ENCODE measurements at regions not wholly inside any gene's neighbourhood (a gene's known extent, or its start where the extent isn't known, plus 50 kb on each side); places are given as distances from the start of the nearest gene placed in this dataset.
A peak's percentile ranks its signal among the peaks of the same experiment; 100 is the strongest.
"Not testable (repeated sequence)": the region's sequence is repeated elsewhere in the genome, so short reads cannot be mapped to it uniquely, and the experiment has no call there.

DNA sequence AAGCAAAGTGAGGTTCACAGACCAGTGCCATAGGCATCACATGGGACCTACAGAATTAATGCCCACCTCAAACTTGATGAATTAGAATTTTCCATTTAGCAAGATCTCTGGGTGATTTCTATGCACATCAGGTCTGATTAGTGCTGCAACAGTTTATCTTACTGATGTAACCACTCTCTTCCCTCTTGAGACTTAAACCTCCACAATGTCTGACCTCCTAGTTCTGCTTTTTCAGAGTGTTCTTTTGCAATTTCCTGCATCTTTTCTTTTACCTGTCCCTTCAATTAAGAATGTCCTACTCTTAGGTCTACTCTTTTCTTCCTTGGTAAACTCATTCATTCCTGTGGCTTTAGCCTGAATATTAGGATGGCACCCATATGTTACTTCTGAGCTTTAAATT lies 615.3 kb downstream of the TFAP2A start:
- ATAC-seq, result no peak

DNA sequence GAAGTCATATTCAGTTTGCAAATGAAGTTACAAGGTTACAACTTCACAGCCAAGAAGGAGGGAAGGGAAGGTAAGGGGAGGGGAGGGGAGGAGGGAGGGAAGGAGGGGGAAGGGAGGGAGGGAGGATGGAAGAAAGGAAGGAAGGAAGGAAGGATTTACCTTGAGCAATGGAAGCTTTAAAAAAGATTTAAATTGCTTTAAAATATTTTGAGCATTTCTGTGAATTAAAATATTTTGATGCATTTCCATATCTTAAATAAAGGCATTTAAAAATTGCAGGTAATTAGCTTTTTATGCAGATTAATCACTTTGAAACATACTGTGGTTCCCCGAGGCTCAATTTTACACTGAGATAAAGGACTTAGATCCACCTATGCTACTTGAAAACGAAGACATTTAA lies 618.0 kb downstream of the TFAP2A start:
- intact Hi-C loops (cut with DNase I), result no loop called here
- no peak for ATAC-seq

More for the DNA sequence above, 615.3 kb downstream of the TFAP2A start:
- intact Hi-C loops (cut with DNase I), result no loop called here
- DNase-seq, result no peak

DNA sequence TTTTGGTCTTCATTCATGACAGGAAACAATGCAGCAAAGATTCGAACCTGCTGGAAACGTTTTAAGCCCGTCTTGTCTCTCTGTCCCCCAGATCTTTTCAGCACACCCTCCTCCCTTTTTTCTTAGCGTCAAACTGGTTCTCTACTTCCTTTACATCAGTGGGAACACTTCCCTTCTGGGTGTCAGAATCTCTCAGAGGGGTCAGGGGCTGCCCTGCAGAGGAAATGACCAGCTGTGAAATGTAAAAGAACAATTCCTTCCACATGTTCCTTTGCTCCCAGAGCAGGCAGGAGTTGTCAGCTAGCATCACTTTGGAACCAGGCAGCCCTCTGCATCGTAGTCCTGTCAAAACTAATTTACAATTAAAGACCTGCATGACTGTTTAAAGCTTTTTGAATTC lies 619.0 kb downstream of the TFAP2A start:
- intact Hi-C loops (cut with DNase I), result no loop called here
- no peak for DNase-seq
- no peak for ATAC-seq

More for the DNA sequence above, 618.0 kb downstream of the TFAP2A start:
- no peak for DNase-seq

DNA sequence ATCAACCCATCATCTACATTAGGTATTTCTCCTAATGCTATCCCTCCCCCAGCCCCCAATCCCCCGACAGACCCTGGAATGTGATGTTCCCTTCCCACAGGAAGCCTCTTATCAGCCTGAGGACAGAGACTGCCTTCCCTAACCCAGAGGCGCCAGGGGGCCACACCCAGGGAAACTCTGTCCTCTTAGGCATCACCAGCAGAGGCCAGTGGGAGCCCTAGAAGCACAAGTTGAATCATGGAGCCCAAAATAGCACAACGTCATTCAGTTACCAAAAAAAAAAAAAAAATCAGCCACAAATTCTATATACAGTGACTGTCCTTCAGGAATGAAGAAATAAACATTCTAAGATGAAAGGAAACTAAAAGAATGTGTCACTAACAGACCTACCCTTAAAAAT lies 625.7 kb downstream of the TFAP2A start:
- DNase-seq (no peak), ATAC-seq (no peak)
- intact Hi-C loops (cut with DNase I), result no loop called here

DNA sequence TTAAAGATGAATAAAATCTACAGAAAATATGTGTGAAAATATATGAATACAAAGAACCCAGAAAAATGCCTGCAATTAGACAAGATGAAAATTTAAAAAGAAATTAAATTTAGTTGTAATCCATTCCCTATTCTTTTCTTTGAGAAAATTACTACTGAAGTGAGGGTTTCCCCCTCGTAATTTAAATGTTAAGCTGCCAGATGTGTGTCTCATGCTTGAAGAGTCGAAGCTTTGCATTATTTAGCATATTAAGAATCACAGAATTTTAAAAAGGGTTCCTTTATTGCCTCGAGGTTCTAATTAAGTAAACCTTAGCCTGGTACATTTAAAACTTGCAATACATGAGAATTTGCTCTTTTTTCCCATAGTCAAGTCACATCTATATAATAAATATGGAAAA lies 630.1 kb downstream of the TFAP2A start:
- no peak for ATAC-seq
- intact Hi-C loops (cut with DNase I), result no loop called here
- DNase-seq, result no peak

DNA sequence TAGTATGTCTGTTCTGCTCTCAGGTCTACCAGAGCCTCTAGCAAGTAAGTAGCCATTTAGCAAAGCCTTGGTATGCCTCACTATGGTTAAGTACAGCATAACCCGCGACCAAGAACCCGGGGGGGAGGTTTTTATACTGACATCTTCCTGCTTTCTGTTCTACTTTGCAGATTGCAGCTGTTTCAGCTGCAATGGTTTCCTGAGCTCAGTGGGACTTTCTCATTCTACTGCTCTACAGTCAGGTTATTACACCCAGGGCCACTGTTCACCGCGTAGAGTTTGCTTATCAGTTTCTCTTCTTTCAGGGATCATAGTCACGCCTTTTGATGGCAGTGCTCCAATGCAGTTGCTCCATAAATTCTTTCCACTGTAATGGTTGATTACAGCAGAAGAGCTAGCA lies 631.3 kb downstream of the TFAP2A start:
- intact Hi-C loops (cut with DNase I), result no loop called here
- ATAC-seq (peak in 1 of 2 donors; percentile 23), DNase-seq (no peak)

DNA sequence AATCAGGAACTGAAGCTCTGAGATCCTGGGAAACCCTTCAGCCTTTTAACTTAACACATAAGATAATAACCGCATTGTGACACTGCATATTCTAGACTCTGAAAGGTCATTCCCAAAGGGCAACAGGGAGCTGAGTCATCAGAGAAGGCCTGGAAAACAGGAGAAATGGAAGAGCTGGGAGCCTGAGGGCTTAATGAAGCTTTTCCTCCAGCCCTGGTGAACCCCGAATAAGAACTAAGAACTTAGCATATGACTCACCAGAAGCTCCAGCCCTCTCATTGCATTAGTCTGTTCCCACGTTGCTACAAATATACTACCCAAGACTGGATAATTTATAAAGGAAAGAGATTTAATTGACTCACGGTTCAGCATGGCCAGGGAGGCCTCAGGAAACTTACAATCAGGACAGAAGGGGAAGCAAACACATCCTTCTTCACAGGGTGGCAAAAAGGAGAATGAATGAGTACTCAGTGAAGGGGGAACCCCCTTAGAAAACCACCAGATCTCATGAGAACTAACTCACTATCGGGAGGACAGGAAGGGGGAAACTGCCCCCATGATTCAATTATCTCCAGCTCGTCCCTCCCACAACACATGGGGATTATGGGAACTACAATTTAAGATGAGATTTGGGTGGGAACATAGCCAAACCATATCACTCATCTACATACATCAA lies 648.5 kb downstream of the TFAP2A start:
- ATAC-seq (no peak), DNase-seq (no peak)
- intact Hi-C loops (cut with DNase I), result no loop called here

DNA sequence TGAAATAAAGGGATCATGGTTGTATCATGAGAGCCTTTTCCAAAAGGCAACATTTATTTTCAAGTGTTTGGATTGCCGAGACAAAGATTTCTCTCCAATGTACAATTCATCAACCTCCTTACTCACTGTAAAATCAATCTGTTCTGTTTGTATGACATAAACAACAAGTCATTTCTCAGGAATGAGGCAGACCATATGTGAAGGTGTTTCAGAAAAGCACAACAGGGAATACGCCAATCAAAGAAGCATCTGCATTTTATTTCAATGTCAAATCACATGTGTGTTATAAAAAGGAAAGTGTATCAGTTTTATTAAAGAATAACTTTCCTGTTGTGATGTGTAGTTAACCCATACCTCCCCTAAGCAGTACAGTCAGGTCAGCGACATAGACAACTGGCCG lies 653.7 kb downstream of the TFAP2A start:
- intact Hi-C loops (cut with DNase I), result no loop called here

DNA sequence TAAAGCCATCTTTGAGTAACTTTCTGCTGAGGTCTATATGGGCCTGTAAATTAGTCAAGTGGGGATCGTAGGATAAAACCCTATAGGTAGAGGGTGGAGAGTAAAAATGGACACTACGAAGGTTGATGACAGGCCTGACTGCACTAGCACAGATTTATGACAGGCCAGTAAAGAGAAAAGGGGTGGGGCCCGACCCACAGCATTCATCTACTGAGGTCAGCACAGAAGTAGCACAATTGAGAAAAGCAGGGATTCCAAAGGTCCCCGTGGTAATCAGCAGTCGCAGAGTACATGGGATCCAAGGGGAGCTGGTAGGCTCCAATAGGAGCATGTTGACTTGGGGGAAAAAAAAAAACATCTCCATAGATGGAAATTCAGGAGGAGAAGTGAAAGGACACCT lies 660.4 kb downstream of the TFAP2A start:
- DNase-seq (no peak), ATAC-seq (no peak)
- intact Hi-C loops (cut with DNase I), result no loop called here

More for the DNA sequence above, 653.7 kb downstream of the TFAP2A start:
- DNase-seq (no peak), ATAC-seq (no peak)

DNA sequence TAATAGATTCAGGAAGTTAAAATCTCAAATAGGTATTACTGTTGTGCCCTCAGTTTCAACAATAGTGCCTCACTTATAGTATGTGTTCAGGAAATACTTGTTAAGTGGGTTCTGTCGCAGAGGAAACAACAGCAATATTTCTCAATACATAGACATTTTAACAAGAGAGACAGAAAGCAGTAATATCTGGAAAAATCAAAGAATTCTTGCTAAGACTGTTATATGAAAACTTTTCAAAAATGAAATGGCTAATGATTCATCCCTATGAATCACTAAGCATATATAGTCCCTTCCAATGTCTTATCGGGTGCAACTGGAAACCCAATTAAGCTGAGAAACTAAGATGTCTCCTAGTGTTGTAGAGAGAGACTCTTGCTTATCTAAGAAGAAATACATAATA lies 668.9 kb downstream of the TFAP2A start:
- no peak for DNase-seq
- ATAC-seq, result no peak
- intact Hi-C loops (cut with DNase I), result no loop called here

DNA sequence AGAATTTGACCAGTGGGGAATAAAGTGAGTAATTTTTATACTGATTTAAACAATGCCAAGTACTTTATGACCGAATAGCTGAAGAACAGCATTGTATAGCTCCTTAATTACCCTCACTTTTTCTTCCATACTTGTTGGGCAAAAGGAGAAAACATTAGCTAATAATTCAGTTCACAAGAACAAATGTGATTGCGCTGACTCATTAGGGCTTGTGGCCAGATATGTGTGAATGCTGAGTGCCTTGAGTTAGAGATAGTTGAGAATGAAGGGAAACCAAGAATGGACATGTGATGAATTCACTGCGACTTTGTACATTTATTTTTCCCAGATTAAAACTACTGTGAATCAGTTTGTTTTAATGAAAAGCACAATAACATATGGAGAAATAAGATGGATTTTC lies 669.4 kb downstream of the TFAP2A start:
- DNase-seq (no peak), ATAC-seq (no peak)
- intact Hi-C loops (cut with DNase I), result no loop called here

DNA sequence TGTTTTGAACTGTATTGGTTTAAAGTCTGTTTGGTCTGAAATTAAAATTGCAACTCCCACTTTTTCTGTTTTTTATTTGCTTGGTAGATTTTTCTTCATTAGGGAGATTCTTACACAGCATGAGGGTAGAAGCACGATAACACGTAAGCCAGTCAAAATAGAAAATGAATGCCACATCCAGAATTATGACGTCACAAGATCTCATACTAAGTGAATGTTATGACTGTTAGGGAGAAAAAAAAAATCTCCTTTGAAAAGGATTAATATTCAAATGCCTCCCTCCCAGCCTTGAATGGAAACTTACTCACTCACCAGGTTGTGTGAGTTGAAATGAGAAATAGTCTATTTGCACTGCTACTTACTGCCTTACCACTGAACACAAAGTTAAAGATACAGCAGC lies 670.8 kb downstream of the TFAP2A start:
- DNase-seq, result no peak
- intact Hi-C loops (cut with DNase I), result no loop called here
- ATAC-seq, result no peak

DNA sequence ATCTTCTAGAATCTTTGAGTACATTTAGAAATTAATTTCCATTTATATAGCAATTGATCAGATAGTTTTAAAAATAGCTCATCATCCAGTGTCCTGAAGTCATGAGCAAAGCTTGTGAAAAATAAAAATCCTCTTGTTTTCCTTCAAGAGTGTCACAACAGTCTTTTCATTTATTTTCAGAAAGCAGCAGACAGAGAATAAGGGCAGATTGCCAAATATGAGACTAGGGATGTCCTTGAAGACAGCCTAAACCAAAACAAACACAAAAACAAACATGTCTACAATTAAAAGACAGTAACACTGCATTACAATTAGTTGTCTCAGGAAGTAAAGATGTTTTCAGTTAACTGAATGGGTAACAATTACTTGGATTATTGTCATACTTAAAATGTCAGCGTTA lies 682.8 kb downstream of the TFAP2A start:
- DNase-seq (no peak), ATAC-seq (no peak)
- intact Hi-C loops (cut with DNase I), result no loop called here

DNA sequence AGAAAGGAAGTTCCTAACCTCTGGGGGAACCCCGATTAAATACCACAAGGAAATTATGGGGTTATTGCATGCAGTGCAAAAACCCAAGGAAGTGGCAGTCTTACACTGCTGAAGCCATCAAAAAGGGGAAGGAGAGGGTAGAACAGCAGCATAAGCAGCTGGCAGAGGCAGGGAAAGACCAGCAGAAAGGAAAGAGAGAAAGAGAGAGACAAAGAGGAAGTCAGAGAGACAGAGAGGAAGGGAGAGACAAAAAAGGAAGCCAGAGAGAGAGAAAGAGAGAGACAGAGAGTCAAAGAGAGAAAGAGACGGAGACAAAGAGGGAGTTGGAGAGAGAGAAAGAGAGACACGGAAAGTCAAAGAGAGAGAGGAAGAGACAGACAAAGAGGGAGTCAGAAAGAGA lies 689.1 kb downstream of the TFAP2A start:
- DNase-seq; ATAC-seq; intact Hi-C loops (cut with DNase I): not testable (repeated sequence)

DNA sequence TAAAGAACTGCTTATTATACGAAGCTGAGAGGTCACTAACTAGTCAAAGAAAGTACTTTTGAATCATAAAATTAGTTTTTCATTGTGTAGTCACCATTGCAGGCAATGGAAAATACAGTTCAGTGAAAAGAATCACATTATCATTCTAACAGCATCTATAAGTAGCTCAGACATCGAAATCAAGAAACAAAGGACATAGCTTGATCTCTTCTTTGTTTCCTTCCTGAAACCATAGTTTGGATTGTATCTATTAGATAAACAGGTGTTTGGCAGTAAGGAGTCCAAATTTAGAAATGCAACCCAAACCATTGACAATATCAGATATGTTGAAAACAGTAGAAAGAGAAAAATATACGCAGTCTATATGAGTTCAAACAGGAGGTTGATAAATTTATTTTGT lies 697.3 kb downstream of the TFAP2A start:
- DNase-seq (no peak), ATAC-seq (no peak)
- intact Hi-C loops (cut with DNase I), result no loop called here

DNA sequence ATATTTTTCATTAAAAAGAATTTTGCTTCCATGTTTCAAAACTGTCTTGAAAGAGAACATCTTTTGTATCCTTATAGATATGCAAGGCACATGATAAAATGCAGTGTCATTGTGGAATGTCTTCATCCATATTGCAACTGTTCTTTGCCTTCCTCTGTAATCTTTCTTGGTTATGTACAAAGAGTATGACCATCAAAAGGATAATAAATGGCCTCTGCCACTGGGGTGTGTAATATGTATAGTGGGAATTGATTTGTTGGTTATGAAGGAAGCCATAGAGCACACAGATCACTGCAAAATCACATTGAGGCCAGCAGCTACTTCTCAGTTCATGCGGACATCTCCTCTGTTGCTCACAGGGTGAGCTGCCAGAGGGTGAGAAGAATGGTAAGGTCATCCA lies 703.5 kb downstream of the TFAP2A start:
- ATAC-seq (no peak), DNase-seq (no peak)
- intact Hi-C loops (cut with DNase I), result no loop called here

DNA sequence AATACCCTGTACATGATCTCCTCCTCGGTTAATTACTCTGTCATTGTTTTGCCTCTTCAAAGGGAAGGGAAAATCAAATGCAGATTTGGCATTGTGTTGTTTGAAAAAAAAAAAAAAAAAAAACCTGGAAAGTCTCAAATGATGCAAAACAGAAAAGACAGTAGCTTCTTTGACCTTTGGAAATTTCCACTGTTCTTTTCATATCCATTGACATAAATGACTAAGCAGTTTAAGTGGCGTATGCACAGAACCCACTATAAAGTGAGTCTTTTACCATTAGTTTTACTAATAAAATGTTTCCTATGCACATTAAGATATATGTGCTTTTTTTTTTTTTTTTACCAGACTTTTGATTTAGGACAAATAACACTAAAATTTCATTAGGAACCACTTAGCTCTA lies 704.3 kb downstream of the TFAP2A start:
- ATAC-seq (no peak), DNase-seq (no peak)
- intact Hi-C loops (cut with DNase I), result no loop called here

DNA sequence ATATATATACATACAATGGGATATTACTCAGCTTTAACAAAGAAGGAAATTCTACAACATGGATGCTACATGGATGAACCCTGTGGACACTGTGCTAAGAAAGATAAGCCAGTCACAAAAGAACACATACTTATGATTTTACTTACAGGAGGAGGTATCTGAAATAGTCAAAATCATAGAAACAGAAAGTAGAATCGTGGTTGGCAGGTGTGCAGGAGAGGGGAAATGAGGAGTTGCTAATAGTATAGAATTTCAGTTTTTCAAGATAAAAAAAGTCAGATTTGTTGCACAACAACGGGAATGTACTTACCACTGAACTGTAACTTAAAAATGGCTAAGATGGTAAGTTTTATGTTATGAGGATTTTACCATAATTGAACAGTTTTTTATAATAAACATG lies 706.3 kb downstream of the TFAP2A start:
- ATAC-seq (no peak), DNase-seq (no peak)
- intact Hi-C loops (cut with DNase I), result no loop called here

DNA sequence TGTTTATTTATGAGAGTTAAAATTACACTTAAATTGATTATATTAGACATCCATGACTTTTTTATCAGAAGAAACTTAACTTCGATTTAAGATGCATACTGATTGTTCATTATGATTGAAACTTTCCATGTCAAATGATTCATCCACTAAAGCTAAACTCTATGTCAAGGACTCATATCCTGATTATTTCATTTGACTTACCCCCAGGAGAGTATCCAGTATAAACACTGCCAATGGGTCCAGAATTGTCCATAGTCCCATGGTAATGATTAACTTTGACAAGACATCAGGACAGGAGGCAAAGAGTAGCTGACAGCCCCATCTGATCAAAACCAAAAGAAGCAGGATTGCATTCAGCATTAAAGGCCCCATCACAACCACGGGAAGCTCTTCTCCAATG lies 709.9 kb downstream of the TFAP2A start:
- DNase-seq (no peak), ATAC-seq (no peak)
- intact Hi-C loops (cut with DNase I), result no loop called here

DNA sequence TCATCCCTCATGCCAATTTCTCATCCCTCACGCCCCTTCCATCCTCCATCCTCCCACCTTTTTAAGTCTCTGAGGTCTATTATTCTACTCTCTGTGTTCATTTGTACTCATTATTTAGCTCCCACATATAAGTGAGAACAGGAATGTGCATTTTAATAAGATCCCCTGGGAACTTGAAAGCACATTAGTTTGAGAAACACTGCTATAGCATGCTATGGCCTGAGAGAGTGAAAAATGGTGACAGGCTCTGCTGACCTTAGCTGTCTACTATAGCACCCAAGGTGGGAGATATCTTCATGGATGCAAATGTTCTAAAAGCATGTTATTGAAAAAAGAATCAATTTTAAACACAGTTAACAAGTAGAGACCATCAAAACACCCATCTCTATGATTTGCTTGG lies 712.0 kb downstream of the TFAP2A start:
- no peak for DNase-seq
- ATAC-seq, result no peak
- intact Hi-C loops (cut with DNase I), result no loop called here

DNA sequence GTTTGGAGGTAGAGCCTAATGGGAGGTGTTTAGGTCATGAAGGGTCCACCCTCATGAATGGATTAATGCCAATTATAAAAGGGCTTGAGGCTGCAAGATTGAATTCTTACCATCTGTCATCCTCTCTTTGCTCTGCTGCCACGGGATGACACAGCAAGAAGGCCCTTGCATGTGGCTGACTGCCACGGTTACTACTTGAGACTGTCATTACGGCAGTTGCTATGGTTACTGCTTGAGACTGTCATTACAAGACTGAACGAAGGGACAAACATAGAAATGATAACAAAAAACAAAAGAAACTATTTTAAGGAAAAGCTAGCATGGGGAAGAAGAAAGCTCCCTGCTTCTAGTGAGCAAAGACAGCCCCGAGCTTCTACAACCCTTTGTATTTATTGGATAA lies 715.0 kb downstream of the TFAP2A start:
- intact Hi-C loops (cut with DNase I), result no loop called here
- ATAC-seq, result no peak
- no peak for DNase-seq

Data from left cardiac atrium (tissue), 4 donors.